KMS-11 (cell line): ENCODE measurements at regions not wholly inside any gene's neighbourhood (a gene's known extent, or its start where the extent isn't known, plus 50 kb on each side); places are given as distances from the start of the nearest gene placed in this dataset.
"Not testable (repeated sequence)": the region's sequence is repeated elsewhere in the genome, so short reads cannot be mapped to it uniquely, and the experiment has no call there.

Source experiments
- H2AFZ ChIP-seq: fragments of 200-600 bp; sonication (generic); 2 replicates; pipeline ENCODE4 v1.6.1; 2016; ENCODE audit warnings: antibody characterized with exemption, mixed run types, low read depth
- H3K27ac ChIP-seq: fragments of 200-600 bp; sonication (generic); 2 replicates; pipeline ENCODE4 v1.6.1; 2016; ENCODE audit warnings: mild to moderate bottlenecking, mixed run types
- H3K27me3 ChIP-seq: fragments of 200-600 bp; sonication (generic); 2 replicates; pipeline ENCODE4 v1.6.1; 2017; ENCODE audit warnings: mild to moderate bottlenecking, low read depth, mixed run types, moderate library complexity; ENCODE audit not compliant: insufficient read depth
- H3K36me3 ChIP-seq: fragments of 200-600 bp; sonication (generic); 2 replicates; pipeline ENCODE4 v1.6.1; 2017; ENCODE audit warnings: mild to moderate bottlenecking, mixed run types; ENCODE audit not compliant: insufficient read depth
- H3K4me1 ChIP-seq: fragments of 200-600 bp; sonication (generic); 2 replicates; pipeline ENCODE4 v1.6.1; 2016; ENCODE audit warnings: mild to moderate bottlenecking, low read depth, mixed run types; ENCODE audit not compliant: poor library complexity, severe bottlenecking
- H3K4me2 ChIP-seq: fragments of 200-600 bp; sonication (generic); 2 replicates; pipeline ENCODE4 v1.7.0; 2016; ENCODE audit warnings: mild to moderate bottlenecking, mixed run types
- H3K4me3 ChIP-seq: fragments of 200-600 bp; sonication (generic); IDR thresholded peaks from 2 replicates; pipeline ENCODE4 v1.6.1; 2017; ENCODE audit warnings: low read depth, low read length, mixed read lengths; ENCODE audit not compliant: insufficient read depth
- H3K79me2 ChIP-seq: fragments of 200-600 bp; sonication (generic); 2 replicates; pipeline ENCODE4 v1.6.1; 2016; ENCODE audit warnings: low read depth, mixed run types; ENCODE audit not compliant: insufficient read depth
- H3K9ac ChIP-seq: fragments of 200-600 bp; sonication (generic); 2 replicates; pipeline ENCODE4 v1.6.1; 2016; ENCODE audit warnings: mild to moderate bottlenecking, mixed run types
- H4K20me1 ChIP-seq: fragments of 200-600 bp; sonication (generic); 2 replicates; pipeline ENCODE4 v1.6.1; 2016; ENCODE audit warnings: mild to moderate bottlenecking, mixed run types; ENCODE audit not compliant: insufficient read depth
- CTCF ChIP-seq: fragments of 200-600 bp; sonication (generic); conservative IDR thresholded peaks from 2 replicates; pipeline ENCODE4 v1.6.1; 2017; ENCODE audit warnings: low read depth, mild to moderate bottlenecking, antibody characterized with exemption, low read length, moderate library complexity, mixed read lengths

DNA sequence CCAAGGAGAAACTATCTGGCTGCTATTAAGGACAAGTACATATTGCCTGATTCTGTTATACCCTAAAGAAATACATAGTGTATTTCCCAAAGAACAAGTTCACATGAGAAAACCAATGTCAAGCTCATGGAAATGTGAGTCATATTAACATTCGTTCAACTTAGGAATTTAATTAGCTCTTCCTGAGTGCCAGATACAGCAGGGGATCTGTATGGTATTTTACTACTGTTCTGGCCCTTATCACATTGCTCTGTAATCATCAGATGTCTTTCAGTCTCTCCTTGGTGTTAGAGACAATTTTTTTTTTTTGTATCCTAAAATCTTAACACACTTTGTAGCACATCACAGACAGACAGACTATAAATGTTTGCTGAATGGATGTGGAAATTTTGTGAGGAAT, 395.0 kb upstream of the CRIM1 start:
- TF ChIP-seq CTCF: no peak
- H3K79me2 ChIP-seq: no peaks in the 10 kb centered on the region
- no peaks in the 10 kb centered on the region for H3K4me1 ChIP-seq
- H4K20me1 ChIP-seq: no peaks in the 10 kb centered on the region
- H3K27ac ChIP-seq: no peak overlapping the region
- H3K4me2 ChIP-seq: no peak overlapping the region
- no peak overlapping the region for H2AFZ ChIP-seq
- H3K4me3 ChIP-seq: no peak overlapping the region
- no peak overlapping the region for H3K9ac ChIP-seq
- H3K36me3 ChIP-seq: no peaks in the 10 kb centered on the region
- no peaks in the 10 kb centered on the region for H3K27me3 ChIP-seq

DNA sequence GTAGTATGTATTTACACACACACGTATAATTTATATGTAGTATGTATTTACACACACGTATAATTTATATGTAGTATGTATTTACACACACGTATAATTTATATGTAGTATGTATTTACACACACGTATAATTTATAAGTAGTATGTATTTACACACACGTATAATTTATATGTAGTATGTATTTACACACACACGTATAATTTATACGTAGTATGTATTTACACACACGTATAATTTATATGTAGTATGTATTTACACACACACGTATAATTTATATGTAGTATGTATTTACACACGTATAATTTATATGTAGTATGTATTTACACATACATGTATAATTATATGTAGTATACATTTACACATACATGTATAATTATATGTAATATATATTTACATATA, 398.5 kb upstream of the CRIM1 start:
- H3K4me2 ChIP-seq, H3K9ac ChIP-seq, H3K4me1 ChIP-seq, H4K20me1 ChIP-seq, H3K79me2 ChIP-seq, H3K27ac ChIP-seq, H3K27me3 ChIP-seq, H3K36me3 ChIP-seq, H3K4me3 ChIP-seq, H2AFZ ChIP-seq: not testable (repeated sequence)

GRCh38 chr2:35946478-35946877, 409.1 kb upstream of the CRIM1 start:
- Histone ChIP-seq H3K27ac (no peak overlapping the region), H3K4me2 (no peak overlapping the region), H3K4me3 (no peak overlapping the region), H3K9ac (no peak overlapping the region), H3K27me3 (no peaks in the 10 kb centered on the region), H2AFZ (no peak overlapping the region), H3K79me2 (no peaks in the 10 kb centered on the region), H3K36me3 (no peaks in the 10 kb centered on the region), H3K4me1 (no peaks in the 10 kb centered on the region), H4K20me1 (no peaks in the 10 kb centered on the region)
- no peak for TF ChIP-seq CTCF

GRCh38 chr2:35938838-35939237, 416.7 kb upstream of the CRIM1 start:
- no peaks in the 10 kb centered on the region for H3K79me2 ChIP-seq
- H3K9ac ChIP-seq: no peak overlapping the region
- no peak overlapping the region for H3K27ac ChIP-seq
- H3K4me3 ChIP-seq: no peak overlapping the region
- H4K20me1 ChIP-seq: no peaks in the 10 kb centered on the region
- no peak overlapping the region for H2AFZ ChIP-seq
- H3K27me3 ChIP-seq: no peaks in the 10 kb centered on the region
- no peaks in the 10 kb centered on the region for H3K4me1 ChIP-seq
- no peaks in the 10 kb centered on the region for H3K36me3 ChIP-seq
- no peak overlapping the region for H3K4me2 ChIP-seq
- TF ChIP-seq CTCF: no peak

- no peak overlapping the region for H3K9ac ChIP-seq
- no peak overlapping the region for H2AFZ ChIP-seq
- H4K20me1 ChIP-seq: no peaks in the 10 kb centered on the region
- H3K4me2 ChIP-seq: no peak overlapping the region
- no peaks in the 10 kb centered on the region for H3K4me1 ChIP-seq
- no peaks in the 10 kb centered on the region for H3K36me3 ChIP-seq
- no peaks in the 10 kb centered on the region for H3K27me3 ChIP-seq
- TF ChIP-seq CTCF: no peak
- no peaks in the 10 kb centered on the region for H3K79me2 ChIP-seq
- H3K27ac ChIP-seq: no peak overlapping the region
- H3K4me3 ChIP-seq: no peak overlapping the region
Measured at GRCh38 chr2:35933031-35933430, 422.5 kb upstream of the CRIM1 start.
